ENCODE measurements at regions not wholly inside any gene's neighbourhood (a gene's known extent, or its start where the extent isn't known, plus 50 kb on each side); places are given as distances from the start of the nearest gene placed in this dataset.

- Histone ChIP-seq H2BK120ac (ENCODE audit: insufficient read depth, low read length, poor library complexity) (no peak overlapping the region), H3K9me3 (ENCODE audit: insufficient read depth, low read depth, low read length) (peaks cover 10% of the 10 kb centered on the region), H3K18ac (ENCODE audit: low read length) (no peak overlapping the region), H3K4me3 (ENCODE audit: low read depth, low read length) (no peak overlapping the region), H3K23ac (ENCODE audit: low read length) (no peak overlapping the region), H3K9ac (ENCODE audit: low read length) (no peak overlapping the region), H3K4me2 (ENCODE audit: low read length) (no peak overlapping the region), H3K79me1 (ENCODE audit: low read length) (no peaks in the 10 kb centered on the region), H3K79me2 (ENCODE audit: control insufficient read depth, insufficient read depth, low read length, poor library complexity) (no peaks in the 10 kb centered on the region), H3K4ac (ENCODE audit: low read depth, low read length) (no peak overlapping the region), H2BK5ac (ENCODE audit: low read depth, low read length, poor library complexity) (no peak overlapping the region), H2AFZ (ENCODE audit: insufficient read depth, low read length, poor library complexity) (no peak overlapping the region), H4K12ac (ENCODE audit: low read depth, low read length) (no peak overlapping the region), H4K8ac (ENCODE audit: low read depth, low read length) (no peak overlapping the region), H3K14ac (ENCODE audit: low read length) (no peak overlapping the region), H3K27me3 (ENCODE audit: insufficient read depth, low read length) (no peaks in the 10 kb centered on the region), H3K27ac (ENCODE audit: low read depth, low read length) (no peak overlapping the region), H3K36me3 (ENCODE audit: control insufficient read depth in 1 of 2, insufficient read depth in 2 of 2, low read length in 2 of 2) (peaks cover 0 to 4% of the 10 kb centered on the region in 2 experiments), H2AK5ac (ENCODE audit: low read length) (no peak overlapping the region), H3K4me1 (ENCODE audit: control insufficient read depth in 1 of 2, insufficient read depth in 2 of 2, low read length in 2 of 2) (no peaks in the 10 kb centered on the region), H2BK12ac (ENCODE audit: low read length) (no peak overlapping the region), H4K91ac (ENCODE audit: low read depth, low read length) (no peak overlapping the region)
- DNase-seq: no peak
- no CpG with 5 or more reads among the region's 1 CpG for whole genome bisulfite sequencing (ENCODE audit: extremely low coverage, insufficient coverage, insufficient read length)
Measured at GRCh38 chr13:65307056-65307455, 1923.1 kb downstream of the PCDH9 start.

GRCh38 chr13:65302691-65303090 is 1927.4 kb downstream of the PCDH9 start:
- no peaks in the 10 kb centered on the region for H3K79me2 ChIP-seq (ENCODE audit: control insufficient read depth, insufficient read depth, low read length, poor library complexity)
- H4K12ac ChIP-seq (ENCODE audit: low read depth, low read length): no peak overlapping the region
- no peak overlapping the region for H2BK5ac ChIP-seq (ENCODE audit: low read depth, low read length, poor library complexity)
- no peak overlapping the region for H2AFZ ChIP-seq (ENCODE audit: insufficient read depth, low read length, poor library complexity)
- no peak overlapping the region for H4K91ac ChIP-seq (ENCODE audit: low read depth, low read length)
- H3K4ac ChIP-seq (ENCODE audit: low read depth, low read length): no peak overlapping the region
- no peaks in the 10 kb centered on the region for H3K36me3 ChIP-seq (ENCODE audit: control insufficient read depth in 1 of 2, insufficient read depth in 2 of 2, low read length in 2 of 2)
- WGBS (ENCODE audit: extremely low coverage, insufficient coverage, insufficient read length): no CpG with 5 or more reads among the region's 3 CpGs
- no peak overlapping the region for H3K18ac ChIP-seq (ENCODE audit: low read length)
- H2BK12ac ChIP-seq (ENCODE audit: low read length): no peak overlapping the region
- H3K4me2 ChIP-seq (ENCODE audit: low read length): no peak overlapping the region
- no peak overlapping the region for H2AK5ac ChIP-seq (ENCODE audit: low read length)
- H3K79me1 ChIP-seq (ENCODE audit: low read length): peaks cover 2% of the 10 kb centered on the region
- H3K27me3 ChIP-seq (ENCODE audit: insufficient read depth, low read length): no peaks in the 10 kb centered on the region
- no peak overlapping the region for H3K27ac ChIP-seq (ENCODE audit: low read depth, low read length)
- no peak overlapping the region for H3K9ac ChIP-seq (ENCODE audit: low read length)
- no peak overlapping the region for H4K8ac ChIP-seq (ENCODE audit: low read depth, low read length)
- H3K23ac ChIP-seq (ENCODE audit: low read length): no peak overlapping the region
- H2BK120ac ChIP-seq (ENCODE audit: insufficient read depth, low read length, poor library complexity): no peak overlapping the region
- no peaks in the 10 kb centered on the region for H3K9me3 ChIP-seq (ENCODE audit: insufficient read depth, low read depth, low read length)
- H3K4me3 ChIP-seq (ENCODE audit: low read depth, low read length): no peak overlapping the region
- no peak for DNase-seq
- H3K14ac ChIP-seq (ENCODE audit: low read length): no peak overlapping the region
- H3K4me1 ChIP-seq (ENCODE audit: control insufficient read depth in 1 of 2, insufficient read depth in 2 of 2, low read length in 2 of 2): no peaks in the 10 kb centered on the region

GRCh38 chr13:65301506-65301905 is 1928.6 kb downstream of the PCDH9 start:
- Histone ChIP-seq H3K4me3 (ENCODE audit: low read depth, low read length) (no peak overlapping the region), H3K9ac (ENCODE audit: low read length) (no peak overlapping the region), H3K4me2 (ENCODE audit: low read length) (no peak overlapping the region), H3K4ac (ENCODE audit: low read depth, low read length) (no peak overlapping the region), H3K18ac (ENCODE audit: low read length) (no peak overlapping the region), H2AFZ (ENCODE audit: insufficient read depth, low read length, poor library complexity) (no peak overlapping the region), H2BK12ac (ENCODE audit: low read length) (no peak overlapping the region), H3K14ac (ENCODE audit: low read length) (no peak overlapping the region), H3K27me3 (ENCODE audit: insufficient read depth, low read length) (no peaks in the 10 kb centered on the region), H2AK5ac (ENCODE audit: low read length) (no peak overlapping the region), H4K8ac (ENCODE audit: low read depth, low read length) (no peak overlapping the region), H3K9me3 (ENCODE audit: insufficient read depth, low read depth, low read length) (no peaks in the 10 kb centered on the region), H3K23ac (ENCODE audit: low read length) (no peak overlapping the region), H3K79me1 (ENCODE audit: low read length) (peaks cover 2% of the 10 kb centered on the region), H4K12ac (ENCODE audit: low read depth, low read length) (no peak overlapping the region), H4K91ac (ENCODE audit: low read depth, low read length) (no peak overlapping the region), H3K4me1 (ENCODE audit: control insufficient read depth in 1 of 2, insufficient read depth in 2 of 2, low read length in 2 of 2) (no peaks in the 10 kb centered on the region), H3K36me3 (ENCODE audit: control insufficient read depth in 1 of 2, insufficient read depth in 2 of 2, low read length in 2 of 2) (no peaks in the 10 kb centered on the region), H3K79me2 (ENCODE audit: control insufficient read depth, insufficient read depth, low read length, poor library complexity) (no peaks in the 10 kb centered on the region), H2BK120ac (ENCODE audit: insufficient read depth, low read length, poor library complexity) (no peak overlapping the region), H3K27ac (ENCODE audit: low read depth, low read length) (no peak overlapping the region), H2BK5ac (ENCODE audit: low read depth, low read length, poor library complexity) (no peak overlapping the region)
- no peak for DNase-seq

GRCh38 chr13:65300220-65300619 is 1929.9 kb downstream of the PCDH9 start:
- Histone ChIP-seq H3K79me1 (ENCODE audit: low read length) (peaks cover 2% of the 10 kb centered on the region), H3K4me3 (ENCODE audit: low read depth, low read length) (no peak overlapping the region), H3K27me3 (ENCODE audit: insufficient read depth, low read length) (no peaks in the 10 kb centered on the region), H3K4me1 (ENCODE audit: control insufficient read depth in 1 of 2, insufficient read depth in 2 of 2, low read length in 2 of 2) (no peaks in the 10 kb centered on the region), H4K12ac (ENCODE audit: low read depth, low read length) (no peak overlapping the region), H3K36me3 (ENCODE audit: control insufficient read depth in 1 of 2, insufficient read depth in 2 of 2, low read length in 2 of 2) (no peaks in the 10 kb centered on the region), H2AK5ac (ENCODE audit: low read length) (no peak overlapping the region), H3K23ac (ENCODE audit: low read length) (no peak overlapping the region), H2BK5ac (ENCODE audit: low read depth, low read length, poor library complexity) (no peak overlapping the region), H3K79me2 (ENCODE audit: control insufficient read depth, insufficient read depth, low read length, poor library complexity) (no peaks in the 10 kb centered on the region), H4K91ac (ENCODE audit: low read depth, low read length) (no peak overlapping the region), H3K18ac (ENCODE audit: low read length) (no peak overlapping the region), H3K9ac (ENCODE audit: low read length) (no peak overlapping the region), H3K9me3 (ENCODE audit: insufficient read depth, low read depth, low read length) (no peaks in the 10 kb centered on the region), H3K4me2 (ENCODE audit: low read length) (no peak overlapping the region), H2BK120ac (ENCODE audit: insufficient read depth, low read length, poor library complexity) (no peak overlapping the region), H3K27ac (ENCODE audit: low read depth, low read length) (no peak overlapping the region), H2BK12ac (ENCODE audit: low read length) (no peak overlapping the region), H3K4ac (ENCODE audit: low read depth, low read length) (no peak overlapping the region), H3K14ac (ENCODE audit: low read length) (no peak overlapping the region), H2AFZ (ENCODE audit: insufficient read depth, low read length, poor library complexity) (no peak overlapping the region), H4K8ac (ENCODE audit: low read depth, low read length) (no peak overlapping the region)
- no peak for DNase-seq
